PC-9 (cell line): ENCODE measurements at regions not wholly inside any gene's neighbourhood (a gene's known extent, or its start where the extent isn't known, plus 50 kb on each side); places are given as distances from the start of the nearest gene placed in this dataset.

Experiments used
- EZH2 ChIP-seq: fragments of 200-600 bp; sonication (generic); IDR thresholded peaks from 2 replicates; pipeline ENCODE4 v1.8.0; 2017; ENCODE audit warnings: antibody characterized with exemption, low read depth
- TF ChIP-seq, protein P1 (sequence below): fragments of 200-600 bp; sonication (generic); conservative IDR thresholded peaks from 2 replicates; pipeline ENCODE4 v1.6.1; 2017; ENCODE audit warnings: mixed run types, antibody characterized with exemption, mild to moderate bottlenecking, moderate library complexity

- TF ChIP-seq, protein P1, sequence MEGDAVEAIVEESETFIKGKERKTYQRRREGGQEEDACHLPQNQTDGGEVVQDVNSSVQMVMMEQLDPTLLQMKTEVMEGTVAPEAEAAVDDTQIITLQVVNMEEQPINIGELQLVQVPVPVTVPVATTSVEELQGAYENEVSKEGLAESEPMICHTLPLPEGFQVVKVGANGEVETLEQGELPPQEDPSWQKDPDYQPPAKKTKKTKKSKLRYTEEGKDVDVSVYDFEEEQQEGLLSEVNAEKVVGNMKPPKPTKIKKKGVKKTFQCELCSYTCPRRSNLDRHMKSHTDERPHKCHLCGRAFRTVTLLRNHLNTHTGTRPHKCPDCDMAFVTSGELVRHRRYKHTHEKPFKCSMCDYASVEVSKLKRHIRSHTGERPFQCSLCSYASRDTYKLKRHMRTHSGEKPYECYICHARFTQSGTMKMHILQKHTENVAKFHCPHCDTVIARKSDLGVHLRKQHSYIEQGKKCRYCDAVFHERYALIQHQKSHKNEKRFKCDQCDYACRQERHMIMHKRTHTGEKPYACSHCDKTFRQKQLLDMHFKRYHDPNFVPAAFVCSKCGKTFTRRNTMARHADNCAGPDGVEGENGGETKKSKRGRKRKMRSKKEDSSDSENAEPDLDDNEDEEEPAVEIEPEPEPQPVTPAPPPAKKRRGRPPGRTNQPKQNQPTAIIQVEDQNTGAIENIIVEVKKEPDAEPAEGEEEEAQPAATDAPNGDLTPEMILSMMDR, result no peak
- no peak for TF ChIP-seq EZH2
Observed at GRCh38 chr12:115408642-115409041, 724.7 kb upstream of the TBX3 start.
